Upper lobe of left lung (tissue), 4 donors: ENCODE measurements at regions not wholly inside any gene's neighbourhood (a gene's known extent, or its start where the extent isn't known, plus 50 kb on each side); places are given as distances from the start of the nearest gene placed in this dataset.
"Not testable (repeated sequence)": the region's sequence is repeated elsewhere in the genome, so short reads cannot be mapped to it uniquely, and the experiment has no call there.

Source experiments
- POLR2A ChIP-seq, 4 donors: fragments of 450-650 bp; IDR thresholded peaks; one replicate each; pipeline ENCODE4 v1.5.1; 2016 to 2017; ENCODE audit warnings: antibody characterized with exemption in 4 of 4, mild to moderate bottlenecking in 2 of 4
- TF ChIP-seq, protein P1 (sequence below), 6 experiments: fragments of 450-650 bp in 4 of 6; fragments of 200-600 bp in 2 of 6; sonication (generic) in 2 of 6; IDR thresholded peaks; one replicate each; pipeline ENCODE4 v1.5.1; 2016 to 2019; ENCODE audit warnings: antibody characterized with exemption in 6 of 6

DNA sequence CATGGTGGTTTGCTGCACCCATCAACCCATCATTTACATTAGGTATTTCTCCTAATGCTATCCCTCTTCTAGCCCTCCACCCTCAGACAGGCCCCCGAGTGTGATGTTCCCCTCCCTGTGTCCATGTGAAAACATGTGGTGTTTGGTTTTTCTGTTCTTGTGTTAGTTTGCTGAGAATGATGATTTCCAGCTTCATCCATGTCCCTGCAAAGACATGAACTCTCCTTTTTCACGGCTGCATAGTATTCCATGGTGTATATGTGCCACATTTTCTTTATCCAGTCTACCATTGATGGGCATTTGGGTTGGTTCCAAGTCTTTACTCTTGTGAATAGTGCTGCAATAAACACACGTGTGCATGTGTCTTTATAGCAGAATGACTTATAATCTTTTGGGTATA lies 192.8 kb downstream of the DIO2 start:
- TF ChIP-seq, protein P1, sequence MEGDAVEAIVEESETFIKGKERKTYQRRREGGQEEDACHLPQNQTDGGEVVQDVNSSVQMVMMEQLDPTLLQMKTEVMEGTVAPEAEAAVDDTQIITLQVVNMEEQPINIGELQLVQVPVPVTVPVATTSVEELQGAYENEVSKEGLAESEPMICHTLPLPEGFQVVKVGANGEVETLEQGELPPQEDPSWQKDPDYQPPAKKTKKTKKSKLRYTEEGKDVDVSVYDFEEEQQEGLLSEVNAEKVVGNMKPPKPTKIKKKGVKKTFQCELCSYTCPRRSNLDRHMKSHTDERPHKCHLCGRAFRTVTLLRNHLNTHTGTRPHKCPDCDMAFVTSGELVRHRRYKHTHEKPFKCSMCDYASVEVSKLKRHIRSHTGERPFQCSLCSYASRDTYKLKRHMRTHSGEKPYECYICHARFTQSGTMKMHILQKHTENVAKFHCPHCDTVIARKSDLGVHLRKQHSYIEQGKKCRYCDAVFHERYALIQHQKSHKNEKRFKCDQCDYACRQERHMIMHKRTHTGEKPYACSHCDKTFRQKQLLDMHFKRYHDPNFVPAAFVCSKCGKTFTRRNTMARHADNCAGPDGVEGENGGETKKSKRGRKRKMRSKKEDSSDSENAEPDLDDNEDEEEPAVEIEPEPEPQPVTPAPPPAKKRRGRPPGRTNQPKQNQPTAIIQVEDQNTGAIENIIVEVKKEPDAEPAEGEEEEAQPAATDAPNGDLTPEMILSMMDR (IDR thresholded peaks at IDR 0.05) = not testable (repeated sequence)
- not testable (repeated sequence) for TF ChIP-seq POLR2A (IDR thresholded peaks at IDR 0.05)
